SK-N-MC (cell line): ENCODE measurements at regions not wholly inside any gene's neighbourhood (a gene's known extent, or its start where the extent isn't known, plus 50 kb on each side); places are given as distances from the start of the nearest gene placed in this dataset.

Source experiments
- EZH2 ChIP-seq: fragments of 200-600 bp; sonication (generic); IDR thresholded peaks from one replicate; pipeline ENCODE4 v1.6.1; 2017; ENCODE audit warnings: antibody characterized with exemption
- FOXP2 ChIP-seq: optimal IDR thresholded peaks from 2 replicates; pipeline ENCODE3; 2011; ENCODE audit warnings: mild to moderate bottlenecking, moderate library complexity; ENCODE audit not compliant: insufficient read depth; ENCODE audit errors: extremely low read length, control extremely low read depth
- POLR2AphosphoS5 ChIP-seq: IDR thresholded peaks from 2 replicates; pipeline ENCODE4 v1.6.1; 2012; ENCODE audit warnings: mild to moderate bottlenecking, low read depth, low read length, borderline replicate concordance

DNA sequence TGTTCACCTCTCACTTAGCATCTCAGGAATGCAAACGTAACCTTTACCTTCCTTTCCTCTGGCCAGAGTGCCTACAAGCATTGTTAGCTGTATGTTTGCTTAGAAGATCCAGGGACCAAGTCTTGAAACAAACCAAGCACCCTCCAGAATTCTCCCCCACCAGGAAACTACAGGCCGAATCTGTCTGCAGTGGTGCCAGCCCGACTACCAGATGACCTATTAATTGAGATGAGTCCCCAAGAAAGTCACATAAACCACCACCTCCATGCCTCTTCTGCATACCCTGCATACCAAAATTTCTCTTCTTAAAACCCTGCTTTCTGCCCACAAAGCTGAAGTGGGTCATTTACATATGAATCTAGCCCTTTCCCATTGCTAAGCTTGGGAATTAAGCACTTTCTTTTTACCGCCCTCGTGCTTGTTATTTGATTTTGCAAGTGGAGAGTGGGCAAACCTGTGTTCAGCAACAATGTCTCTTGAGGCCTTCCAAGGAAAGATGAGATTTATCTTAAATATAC is 1239.1 kb downstream of the CDH12 start:
- TF ChIP-seq POLR2AphosphoS5 = no peak
- TF ChIP-seq EZH2 = no peak
- TF ChIP-seq FOXP2 = no peak
